HG03378 (cell line): ENCODE measurements at regions not wholly inside any gene's neighbourhood (a gene's known extent, or its start where the extent isn't known, plus 50 kb on each side); places are given as distances from the start of the nearest gene placed in this dataset.

ENCODE experiments used
- ATAC-seq: cut with Tn5 transposase; IDR thresholded peaks from one replicate; pipeline ENCODE4 v1.9.1; 2021; ENCODE audit warnings: mild to moderate bottlenecking, moderate library complexity; ENCODE audit not compliant: unreplicated experiment

DNA sequence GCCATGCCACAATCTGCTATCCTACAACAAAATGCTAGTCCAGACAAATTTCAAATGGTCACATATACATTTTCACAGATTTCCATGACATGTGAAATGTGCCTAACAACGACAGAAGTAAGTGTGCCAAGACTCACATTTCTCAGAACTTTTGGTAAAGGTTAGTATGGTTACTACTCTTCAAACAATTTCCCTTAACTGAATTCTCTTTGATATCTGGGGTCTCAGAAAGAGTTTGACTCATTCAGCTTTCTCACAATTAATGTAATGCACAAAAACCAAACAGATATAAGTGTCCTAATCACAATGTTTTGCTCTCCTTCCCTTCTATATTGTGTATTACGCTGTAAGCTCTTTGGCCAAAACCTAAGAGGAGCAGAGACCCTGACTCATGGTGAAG lies 122.4 kb upstream of the LEF1 start:
- ATAC-seq = no peak

DNA sequence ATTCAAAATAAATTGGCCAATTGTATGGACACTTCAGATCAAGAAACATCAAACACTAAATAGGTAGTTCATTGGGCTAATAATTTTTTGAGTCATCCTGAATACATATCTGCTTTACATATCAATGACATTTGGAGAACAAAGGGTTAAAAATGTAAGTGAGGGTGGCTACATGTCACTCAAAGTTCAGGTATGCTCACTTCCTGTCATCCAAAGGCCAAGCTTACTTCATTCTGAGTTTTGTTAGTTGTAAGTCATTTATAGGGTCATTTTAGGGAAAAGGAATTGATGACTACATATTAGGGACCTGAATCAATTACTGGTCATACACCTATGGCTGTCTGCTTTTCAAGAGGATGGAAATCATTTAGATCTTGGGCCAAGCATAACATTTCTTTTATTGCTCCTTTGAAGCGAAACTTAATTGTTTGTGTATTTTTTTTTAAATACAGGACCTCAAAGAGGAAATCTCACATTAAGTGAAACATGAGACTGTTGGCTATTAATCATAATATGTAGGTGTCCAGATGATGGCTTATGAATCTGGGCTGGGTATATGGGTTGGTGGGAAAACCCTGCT lies 119.2 kb upstream of the LEF1 start:
- ATAC-seq = no peak

- ATAC-seq = no peak
Observed at GRCh38 chr4:108280072-108280471, 111.3 kb upstream of the LEF1 start.

DNA sequence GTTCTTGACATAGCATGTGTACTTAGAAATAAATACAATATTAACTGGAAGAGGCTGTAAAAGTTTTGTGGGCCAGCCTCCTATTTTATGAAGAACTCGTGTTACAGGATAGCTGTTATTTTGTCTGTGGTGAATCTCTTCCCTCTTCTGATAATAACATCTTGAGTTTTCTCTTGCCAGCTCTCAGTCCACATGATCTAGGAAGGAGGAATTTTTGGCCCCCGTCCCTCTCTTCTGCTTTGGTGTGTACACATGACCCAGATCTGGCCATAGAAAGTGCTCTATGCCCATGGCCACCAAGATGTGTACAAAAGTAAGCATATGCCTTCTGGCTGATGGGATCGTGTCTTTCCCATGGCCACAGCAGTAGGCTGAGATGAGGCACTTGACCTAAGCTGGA lies 108.0 kb upstream of the LEF1 start:
- no peak for ATAC-seq

- ATAC-seq = no peak
Observed at GRCh38 chr4:108272986-108273385, 104.3 kb upstream of the LEF1 start.

DNA sequence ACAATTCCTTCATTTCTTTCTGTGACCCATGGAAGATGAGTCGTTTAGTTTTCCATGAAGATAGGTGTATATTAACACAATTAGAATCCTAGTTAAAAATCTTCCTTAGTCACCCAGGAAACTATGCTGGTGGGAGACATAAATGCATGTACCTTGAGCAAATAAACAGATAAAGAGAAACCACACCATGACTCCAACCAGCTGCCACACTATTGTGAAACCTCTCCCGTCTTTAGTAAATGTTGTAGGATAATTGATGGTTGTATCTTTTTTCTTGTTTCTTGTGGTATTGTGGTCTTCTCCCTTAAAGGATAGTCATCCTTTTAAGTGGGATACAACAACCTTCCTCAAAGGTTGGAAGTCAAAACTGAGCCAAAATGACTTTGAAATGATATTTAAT lies 103.8 kb upstream of the LEF1 start:
- ATAC-seq = no peak

GRCh38 chr4:108272046-108272445 lies 103.3 kb upstream of the LEF1 start:
- ATAC-seq = no peak

- no peak for ATAC-seq
Observed at GRCh38 chr4:108270466-108271450, 102.0 kb upstream of the LEF1 start.

DNA sequence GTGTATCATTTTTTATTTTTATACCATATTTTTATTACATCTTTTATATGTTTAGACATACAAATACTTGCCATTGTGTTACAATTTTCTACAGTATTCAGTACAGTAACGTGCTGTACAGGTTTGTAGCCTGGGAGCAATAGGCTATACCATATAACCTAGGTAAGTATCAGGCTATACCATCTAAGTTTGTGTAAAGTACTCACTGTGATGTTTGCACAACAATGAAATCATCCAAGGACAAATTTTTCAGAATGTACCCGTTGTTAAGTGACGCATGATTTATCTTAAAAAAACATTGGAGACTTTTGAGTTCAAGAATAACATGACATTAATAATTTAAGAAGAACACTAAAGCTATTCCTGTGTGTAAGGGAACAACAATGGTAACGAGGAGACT lies 96.0 kb upstream of the LEF1 start:
- no peak for ATAC-seq

DNA sequence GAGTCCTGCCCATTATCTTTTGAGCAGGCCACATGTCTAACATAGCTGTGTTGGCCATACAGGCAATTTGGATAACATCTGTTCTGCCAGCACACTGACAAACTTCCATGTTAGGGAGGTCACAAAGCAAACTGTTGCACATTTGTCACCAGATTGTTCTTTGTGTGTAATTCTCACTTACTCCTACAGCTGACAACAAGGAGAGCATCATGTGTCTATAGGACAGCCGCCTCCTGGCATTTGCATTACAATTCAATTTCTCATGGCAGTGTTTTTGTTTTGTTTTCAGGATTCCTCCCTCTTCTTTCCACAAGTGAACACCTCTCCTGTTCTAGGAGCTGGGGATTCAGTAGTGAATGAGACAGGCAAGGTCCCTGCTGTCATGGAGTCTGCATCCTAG lies 94.3 kb upstream of the LEF1 start:
- ATAC-seq = no peak

DNA sequence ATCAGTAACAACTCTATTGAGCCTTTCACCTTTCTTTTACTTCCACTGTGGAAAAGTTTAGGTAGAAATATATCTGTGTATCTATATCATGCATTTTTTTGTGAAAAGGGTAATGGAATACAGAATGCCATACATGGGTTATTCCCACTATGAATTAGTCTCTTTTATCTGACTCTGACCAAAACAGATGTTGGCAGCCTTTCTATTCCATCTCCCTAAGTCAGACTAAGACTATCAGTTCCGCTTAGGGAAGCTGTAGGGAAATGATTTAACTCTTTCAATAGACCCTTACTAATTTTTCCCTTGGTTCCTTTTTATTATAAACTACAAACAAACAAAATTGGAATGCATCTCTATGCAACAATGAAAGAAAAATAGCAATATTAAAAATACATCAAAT lies 92.3 kb upstream of the LEF1 start:
- ATAC-seq = no peak

DNA sequence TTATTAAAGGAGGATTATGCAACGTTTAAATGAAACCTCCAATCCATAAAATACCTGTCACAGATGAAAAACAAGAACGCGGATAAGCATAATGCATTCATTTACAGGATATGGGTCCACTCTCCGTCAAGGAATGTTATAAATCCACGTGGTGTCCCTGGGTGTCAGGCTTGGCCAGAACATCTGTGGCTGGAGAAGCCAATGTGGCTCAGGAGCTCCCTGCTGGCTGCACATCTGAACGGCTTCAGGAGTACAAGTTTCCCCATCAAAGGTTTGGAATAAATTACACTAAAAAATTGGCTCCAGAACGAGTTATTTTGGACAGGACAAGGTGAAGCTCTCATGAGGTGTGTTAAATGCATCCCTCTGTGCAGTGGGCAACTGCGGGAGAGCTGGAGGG lies 87.8 kb upstream of the LEF1 start:
- ATAC-seq = no peak

GRCh38 chr4:108255203-108255747 lies 86.5 kb upstream of the LEF1 start:
- no peak for ATAC-seq

DNA sequence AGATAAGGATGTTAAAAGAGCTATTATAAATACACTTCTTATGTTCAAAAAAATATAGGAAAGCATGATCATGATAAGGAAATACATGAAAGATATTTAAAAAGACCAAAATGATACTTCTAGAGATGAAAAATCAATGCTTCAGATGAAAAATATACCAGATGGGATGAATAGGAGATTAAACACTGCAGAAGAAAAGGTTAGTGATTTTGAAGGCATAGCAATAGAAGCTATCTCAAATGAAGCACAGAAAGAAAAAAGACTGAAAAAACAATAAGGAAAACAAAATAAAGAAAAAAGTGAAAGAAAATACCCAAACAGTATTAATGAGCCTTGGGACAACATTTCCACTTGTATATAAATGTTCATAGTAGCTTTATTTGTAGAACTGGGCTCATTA lies 80.7 kb upstream of the LEF1 start:
- ATAC-seq = no peak

DNA sequence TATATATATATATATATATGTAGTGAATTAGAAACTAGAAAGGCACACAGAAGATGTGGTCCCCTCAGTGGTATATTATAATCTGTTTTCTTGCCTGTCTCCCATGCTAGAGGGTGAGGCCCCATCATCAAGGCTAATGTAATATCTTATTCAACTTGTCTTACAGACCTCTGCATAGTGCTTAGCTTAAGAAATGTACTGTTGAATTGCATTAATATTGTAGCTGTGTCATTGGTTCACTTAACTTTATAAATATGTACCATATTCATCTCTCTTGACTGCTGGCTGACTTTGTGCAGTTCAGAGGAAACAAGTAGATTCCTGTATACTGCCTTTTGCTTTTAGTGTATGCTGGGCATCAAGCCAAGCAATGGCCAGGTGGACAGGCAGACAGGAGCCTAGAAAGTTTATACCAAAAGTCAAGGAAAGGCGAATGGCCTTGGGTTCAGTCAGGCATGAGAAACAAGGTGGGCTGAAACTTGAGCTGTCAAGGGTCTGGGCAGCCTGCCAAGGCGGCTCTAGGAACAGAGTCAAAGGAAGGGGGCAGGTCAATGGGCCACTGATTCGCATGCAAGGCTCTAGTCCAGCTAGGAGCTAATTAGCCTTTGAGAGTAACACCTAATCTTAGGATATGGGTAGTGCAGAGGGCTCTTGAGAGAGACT lies 78.8 kb upstream of the LEF1 start:
- no peak for ATAC-seq

DNA sequence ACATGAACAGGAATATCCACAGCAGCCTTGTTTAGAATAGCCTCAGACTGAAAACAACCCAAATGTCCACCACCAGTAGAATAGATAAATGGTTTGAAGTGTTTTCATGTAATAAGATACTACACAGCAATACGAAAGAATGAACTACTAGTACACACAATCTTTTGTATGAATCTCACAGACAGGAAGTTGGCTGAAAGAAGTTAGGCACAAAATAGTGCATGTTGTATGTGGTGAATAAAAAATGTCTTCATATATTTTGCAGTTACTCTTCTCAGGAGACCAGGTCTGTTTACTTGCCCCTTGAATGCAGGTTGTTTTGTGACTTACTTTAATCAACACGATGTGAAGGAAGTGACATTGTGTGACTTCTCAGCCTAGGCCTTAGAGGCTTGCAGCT lies 75.9 kb upstream of the LEF1 start:
- ATAC-seq = no peak

DNA sequence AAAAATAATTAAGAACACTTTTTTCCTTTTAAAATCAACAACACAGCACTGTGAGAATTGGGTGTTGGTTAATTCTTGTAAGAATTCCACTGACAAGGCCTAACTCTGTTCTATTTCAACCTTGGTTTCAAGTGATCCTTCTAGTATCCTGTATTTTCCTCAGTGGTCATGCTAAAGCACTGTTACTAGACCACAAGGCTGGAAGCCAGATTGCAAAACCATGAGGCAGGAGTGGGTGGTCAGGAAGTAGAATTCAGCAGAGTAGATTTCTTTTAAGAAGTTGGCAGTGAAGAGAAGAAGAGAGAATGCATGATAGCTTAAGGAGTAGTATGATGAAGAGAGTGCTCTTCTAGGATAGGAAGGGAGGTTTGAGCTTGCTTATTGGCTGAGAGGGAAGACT lies 71.6 kb upstream of the LEF1 start:
- no peak for ATAC-seq

GRCh38 chr4:108237693-108238092 lies 69.0 kb upstream of the LEF1 start:
- no peak for ATAC-seq

DNA sequence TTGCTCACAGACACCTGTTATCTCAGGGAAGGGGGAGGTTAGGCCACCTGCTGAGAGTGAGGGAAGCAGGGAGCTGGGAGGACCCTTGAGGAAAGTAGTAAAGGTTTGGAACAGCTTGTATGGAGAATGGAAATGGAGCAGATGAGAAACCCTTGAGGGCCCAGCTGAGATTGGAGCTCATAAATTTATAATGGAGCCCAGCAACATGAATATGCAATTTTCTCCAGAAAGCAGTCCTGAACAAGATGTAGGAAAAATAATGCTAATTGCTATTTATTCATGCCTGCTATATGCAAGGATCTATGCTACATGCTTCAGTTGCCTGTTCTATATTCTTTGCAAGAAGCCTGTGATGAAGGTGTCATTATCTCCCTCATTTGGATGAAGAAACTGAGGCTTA lies 67.5 kb upstream of the LEF1 start:
- no peak for ATAC-seq

DNA sequence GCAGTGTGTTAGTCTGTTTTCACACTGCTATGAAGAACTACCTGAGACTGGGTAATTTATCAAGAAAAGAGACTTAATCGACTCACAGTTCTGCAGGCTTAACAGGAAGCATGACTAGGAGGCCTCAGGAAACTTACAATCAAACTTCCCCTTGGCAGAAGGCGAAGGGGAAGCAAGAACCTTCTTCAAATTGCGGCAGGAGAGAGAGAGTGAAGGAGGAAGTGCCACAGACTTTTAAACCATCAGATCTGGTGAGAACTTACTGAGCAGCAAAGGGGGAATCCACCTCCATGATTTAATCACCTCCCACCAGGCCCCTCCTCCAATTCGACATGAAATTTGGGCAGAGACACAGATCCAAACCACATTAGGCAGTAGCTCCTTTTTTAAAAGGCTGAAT lies 59.2 kb upstream of the LEF1 start:
- no peak for ATAC-seq

DNA sequence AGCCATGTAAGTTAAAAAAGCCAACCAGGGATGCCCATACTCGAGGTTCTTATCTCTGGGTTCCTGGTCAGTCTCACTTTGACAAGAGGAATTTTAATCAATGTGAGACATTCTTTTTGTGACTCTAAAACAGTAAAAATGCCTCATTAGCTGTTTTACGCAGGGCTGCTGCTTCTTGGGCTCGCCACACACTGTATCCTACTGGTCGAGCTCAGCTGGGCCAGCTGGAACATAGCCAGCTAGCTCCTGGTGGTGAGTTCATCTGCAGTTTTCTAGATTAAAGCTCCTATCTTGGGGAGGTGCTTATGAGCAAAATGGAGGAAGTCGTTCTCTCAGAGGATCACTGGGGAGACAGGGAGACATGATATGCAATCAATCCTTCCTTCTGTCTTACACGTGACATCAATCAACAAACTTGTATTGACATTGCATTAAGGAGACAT lies 55.9 kb upstream of the LEF1 start:
- ATAC-seq = no peak

- no peak for ATAC-seq
Observed at GRCh38 chr4:108223313-108223712, 54.6 kb upstream of the LEF1 start.
